ENCODE measurements at regions not wholly inside any gene's neighbourhood (a gene's known extent, or its start where the extent isn't known, plus 50 kb on each side); places are given as distances from the start of the nearest gene placed in this dataset.

DNA sequence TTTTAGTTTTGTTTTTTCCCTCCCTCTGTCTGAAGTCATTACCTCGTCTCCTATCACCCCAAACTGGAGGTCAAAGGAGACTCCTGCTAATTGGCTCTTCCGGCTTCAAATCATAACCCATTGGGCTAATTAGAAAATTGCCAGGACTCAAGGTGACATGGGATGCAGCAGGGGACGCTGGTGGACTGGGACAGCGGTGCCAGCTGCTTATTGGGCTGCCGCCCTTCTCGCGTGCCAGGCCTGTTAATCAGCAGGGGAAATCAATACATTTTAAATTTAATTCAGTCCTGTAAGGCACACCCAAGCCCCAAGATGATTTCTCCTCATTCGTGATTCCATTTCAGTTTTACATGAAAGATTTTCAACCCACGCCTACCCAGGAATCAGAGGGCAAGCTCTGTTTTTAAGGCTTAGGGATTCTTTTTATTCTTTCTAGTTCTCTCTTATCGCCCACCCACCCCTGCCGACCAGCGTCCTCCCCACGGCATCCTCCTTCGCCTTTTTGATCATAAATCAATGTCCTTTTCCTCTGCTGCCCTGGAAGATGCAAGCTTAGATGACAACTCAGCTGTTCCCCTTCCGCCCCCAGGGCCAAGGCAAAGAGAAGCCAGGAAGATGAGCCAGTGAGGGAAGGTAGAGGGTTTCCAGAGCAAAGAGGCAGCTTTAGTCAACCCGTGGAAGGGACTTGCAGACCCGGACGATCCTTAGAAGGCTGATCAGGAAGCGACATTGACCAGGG, 329.6 kb downstream of the UACA start:
- TF ChIP-seq GATA2 (IDR thresholded peaks at IDR 0.05; ENCODE audit: low read depth, low read length), result no peak
- TF ChIP-seq GATA3 (IDR thresholded peaks at IDR 0.05; ENCODE audit: low read depth, low read length), result no peak
